NK-92 (cell line): ENCODE measurements at regions not wholly inside any gene's neighbourhood (a gene's known extent, or its start where the extent isn't known, plus 50 kb on each side); places are given as distances from the start of the nearest gene placed in this dataset.

Experiments
- DNase-seq: peaks from one replicate; lab custom pipeline; 2025; ENCODE audit not compliant: unreplicated experiment; lab: John Stamatoyannopoulos, UW

GRCh38 chr6:165830761-165831160, 167.7 kb upstream of the PDE10A start:
- no peak for DNase-seq

DNA sequence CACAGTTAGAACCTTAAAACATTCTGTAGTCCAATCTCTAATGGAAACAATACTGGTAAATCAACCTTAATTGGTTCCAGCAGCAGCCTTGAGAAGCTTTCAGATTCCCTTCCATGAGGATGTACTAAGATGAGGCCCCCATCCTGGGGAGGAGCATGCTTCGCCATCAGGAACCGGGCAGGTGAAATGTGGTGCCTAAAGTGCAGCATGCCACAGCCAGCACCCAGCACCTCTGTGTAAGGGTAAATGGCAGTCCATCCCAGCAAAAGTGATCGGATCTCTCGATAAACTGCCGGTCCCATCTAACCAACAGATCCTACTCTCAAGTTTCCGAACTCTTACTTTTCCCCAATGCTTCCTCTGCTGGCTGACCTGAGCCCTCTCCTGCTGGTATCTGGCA, 166.3 kb upstream of the PDE10A start:
- DNase-seq: no peak

GRCh38 chr6:165827190-165827518, 164.1 kb upstream of the PDE10A start:
- no peak for DNase-seq

DNA sequence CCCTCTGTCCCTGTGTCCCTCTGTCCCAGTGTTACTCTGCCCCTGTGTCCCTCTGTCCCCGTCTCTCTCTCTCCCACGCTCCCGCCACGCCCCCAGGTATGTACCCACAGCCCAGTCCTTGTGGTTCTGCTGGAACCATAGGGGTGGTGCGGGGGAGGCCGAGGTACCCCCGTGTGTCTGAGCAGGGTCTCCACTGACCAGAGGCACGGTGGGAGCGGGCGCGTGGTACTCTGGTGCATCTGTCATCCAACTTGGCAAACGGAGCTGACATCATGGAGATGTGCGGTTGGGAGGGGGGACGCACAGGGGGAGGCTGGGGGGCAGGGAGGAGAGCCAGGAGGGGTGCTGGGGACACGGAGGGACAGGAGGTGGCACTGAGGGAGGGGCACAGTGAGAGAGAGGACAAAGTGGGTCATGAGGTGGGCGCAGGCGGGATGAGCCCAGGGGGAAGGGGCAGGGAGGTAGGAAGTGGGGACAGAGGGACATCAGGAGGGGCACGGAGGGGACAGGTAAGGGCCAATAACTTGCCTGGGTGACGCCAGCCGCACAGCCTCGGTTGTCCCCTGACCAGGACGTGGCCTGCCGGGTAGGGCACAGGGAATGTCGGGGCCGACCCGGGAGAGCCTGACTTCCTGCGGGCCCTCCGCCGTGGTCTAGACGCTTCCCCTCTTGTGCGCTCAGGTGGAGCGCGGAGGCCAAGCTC, 163.6 kb upstream of the PDE10A start:
- DNase-seq: no peak

DNA sequence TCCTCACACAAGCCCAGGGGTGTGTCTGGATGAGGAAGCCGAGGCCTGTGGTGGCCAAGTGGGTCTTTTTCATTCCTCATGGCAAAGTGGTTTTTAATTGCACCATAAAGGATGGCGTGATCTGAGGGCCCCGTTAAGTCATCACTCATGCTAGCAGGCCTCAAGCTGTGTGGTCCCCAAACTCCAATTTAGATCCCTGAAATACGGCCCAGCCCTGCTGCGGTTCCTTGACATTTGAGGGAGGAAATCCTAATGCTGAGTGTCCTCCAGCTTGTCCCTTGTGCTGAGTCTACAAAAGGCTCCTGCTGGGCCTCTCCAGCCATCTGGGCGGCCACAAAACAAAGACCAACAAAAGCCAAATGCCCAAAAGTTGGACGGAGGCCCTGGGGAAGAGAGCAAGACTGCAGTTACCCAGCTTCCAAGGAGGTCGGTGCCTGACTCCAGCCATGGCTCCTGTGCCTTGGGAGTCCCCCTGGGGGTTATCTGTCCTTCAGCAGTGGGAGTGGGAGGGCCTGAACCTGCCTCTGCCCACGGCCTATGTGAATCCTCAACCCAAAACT, 162.3 kb upstream of the PDE10A start:
- DNase-seq: no peak

DNA sequence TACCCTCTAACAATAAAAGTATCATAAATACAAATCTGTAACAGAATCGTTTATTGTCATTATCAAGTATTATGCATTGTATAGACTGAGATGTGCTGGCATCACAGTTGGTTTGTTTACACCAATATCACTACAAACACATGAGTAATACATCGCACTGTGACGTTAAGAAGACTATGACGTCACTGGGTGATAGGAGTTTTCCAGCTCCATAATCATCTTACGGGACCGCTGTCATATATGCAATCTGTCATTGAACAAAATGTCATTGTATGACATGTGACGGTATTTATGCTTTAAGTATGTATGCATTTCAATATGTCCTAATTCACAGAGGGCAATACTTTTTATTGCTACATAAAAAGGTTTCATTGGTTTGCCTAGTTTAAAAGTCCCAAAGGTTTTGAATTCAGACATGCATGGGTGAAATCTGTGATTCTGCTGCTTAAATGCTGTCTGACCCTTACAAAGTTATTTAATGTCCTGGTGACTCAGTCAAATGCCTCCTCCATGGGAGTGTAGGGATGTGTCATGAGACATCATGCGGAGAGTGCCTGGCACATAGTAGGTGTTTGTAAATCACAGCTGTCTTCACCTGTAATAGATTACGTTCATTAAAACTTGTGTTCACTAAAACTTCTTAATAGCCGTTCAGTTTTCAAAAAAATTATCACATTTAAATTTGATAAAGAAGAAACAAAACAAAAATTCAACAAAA, 160.7 kb upstream of the PDE10A start:
- DNase-seq: no peak

GRCh38 chr6:165822501-165822900, 159.5 kb upstream of the PDE10A start:
- DNase-seq: no peak

- DNase-seq: no peak
Measured at GRCh38 chr6:165821754-165822153, 158.7 kb upstream of the PDE10A start.

DNA sequence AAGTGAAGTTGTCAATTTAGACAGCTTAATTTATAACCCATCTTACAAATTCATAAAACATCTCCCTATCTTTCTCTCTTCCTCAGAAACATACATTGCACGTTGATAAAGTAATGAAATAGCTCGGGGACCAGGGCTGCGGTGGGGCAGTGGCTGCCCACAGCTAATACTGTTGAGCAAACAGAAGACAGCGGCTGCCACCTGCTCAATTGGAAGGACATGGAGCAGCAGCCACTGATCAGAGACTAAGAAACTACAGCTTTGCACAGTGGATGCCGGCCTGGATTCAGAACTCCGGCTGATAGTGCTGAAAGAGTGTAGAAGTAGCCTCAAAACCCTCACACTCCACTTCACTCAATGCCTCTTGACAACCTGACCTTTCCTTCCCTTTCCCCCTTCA, 157.9 kb upstream of the PDE10A start:
- DNase-seq: no peak

- no peak for DNase-seq
Measured at GRCh38 chr6:165820407-165820806, 157.4 kb upstream of the PDE10A start.

- no peak for DNase-seq
Measured at GRCh38 chr6:165819394-165819793, 156.4 kb upstream of the PDE10A start.

- DNase-seq: no peak
Measured at GRCh38 chr6:165818200-165818599, 155.2 kb upstream of the PDE10A start.

DNA sequence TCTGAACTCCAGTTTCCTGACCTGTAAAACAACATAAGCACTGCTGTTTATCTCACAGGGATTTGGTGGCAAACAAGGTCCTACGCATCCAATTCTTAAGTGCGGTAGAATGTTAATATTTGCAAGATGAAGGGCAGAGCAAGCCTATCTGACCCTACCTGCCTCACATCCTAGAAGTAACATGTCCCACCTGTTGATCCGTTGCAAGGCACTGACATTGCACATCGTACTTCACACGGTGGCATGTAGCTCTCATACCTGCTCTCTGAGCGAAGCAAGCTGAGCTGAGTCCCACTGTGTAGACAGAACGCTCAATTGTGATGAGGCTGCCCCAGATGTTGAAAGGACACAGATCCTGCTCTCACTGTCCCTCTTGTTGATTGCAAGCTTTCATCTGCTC, 154.7 kb upstream of the PDE10A start:
- DNase-seq: no peak

GRCh38 chr6:165817148-165817547, 154.1 kb upstream of the PDE10A start:
- no peak for DNase-seq

DNA sequence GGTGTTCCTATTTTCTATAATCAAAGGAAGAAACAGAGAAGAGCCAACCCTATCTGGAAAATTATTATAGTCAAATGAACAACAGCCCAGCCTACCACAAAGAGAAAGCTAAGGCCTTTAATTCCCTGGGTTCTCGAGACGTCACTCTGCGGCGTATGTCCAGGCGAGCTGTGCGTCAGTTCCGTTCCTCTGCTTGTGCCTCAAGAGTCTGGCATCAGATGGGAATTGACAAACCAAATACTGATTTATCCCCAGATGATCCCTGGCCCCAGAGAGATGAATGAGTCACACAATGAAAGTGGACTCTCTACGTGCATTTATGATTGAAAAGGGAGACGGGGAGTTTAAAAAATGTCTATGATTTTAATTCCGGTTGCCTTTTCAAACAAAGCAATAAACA, 151.6 kb upstream of the PDE10A start:
- DNase-seq: no peak

DNA sequence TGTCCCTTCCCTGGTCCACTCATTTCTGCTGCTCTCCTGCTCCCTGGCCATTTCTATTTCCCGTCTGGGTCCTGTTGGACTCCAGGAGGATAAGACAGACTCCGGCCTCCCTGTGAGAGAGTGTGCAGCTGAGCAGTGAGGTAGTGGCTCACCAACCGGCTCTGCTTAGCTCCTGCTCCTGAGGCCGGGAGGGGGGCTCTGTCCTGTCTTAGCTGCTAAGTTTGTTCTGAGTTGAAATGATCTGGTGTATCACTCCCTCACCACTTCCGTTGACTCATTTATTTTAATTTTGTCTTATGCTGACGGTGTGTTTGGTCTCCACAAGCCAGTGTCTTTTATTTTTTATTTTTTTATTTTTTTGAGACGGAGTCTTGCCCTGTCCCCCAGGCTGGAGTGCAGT, 148.5 kb upstream of the PDE10A start:
- no peak for DNase-seq

- DNase-seq: no peak
Measured at GRCh38 chr6:165808021-165808420, 145.0 kb upstream of the PDE10A start.

DNA sequence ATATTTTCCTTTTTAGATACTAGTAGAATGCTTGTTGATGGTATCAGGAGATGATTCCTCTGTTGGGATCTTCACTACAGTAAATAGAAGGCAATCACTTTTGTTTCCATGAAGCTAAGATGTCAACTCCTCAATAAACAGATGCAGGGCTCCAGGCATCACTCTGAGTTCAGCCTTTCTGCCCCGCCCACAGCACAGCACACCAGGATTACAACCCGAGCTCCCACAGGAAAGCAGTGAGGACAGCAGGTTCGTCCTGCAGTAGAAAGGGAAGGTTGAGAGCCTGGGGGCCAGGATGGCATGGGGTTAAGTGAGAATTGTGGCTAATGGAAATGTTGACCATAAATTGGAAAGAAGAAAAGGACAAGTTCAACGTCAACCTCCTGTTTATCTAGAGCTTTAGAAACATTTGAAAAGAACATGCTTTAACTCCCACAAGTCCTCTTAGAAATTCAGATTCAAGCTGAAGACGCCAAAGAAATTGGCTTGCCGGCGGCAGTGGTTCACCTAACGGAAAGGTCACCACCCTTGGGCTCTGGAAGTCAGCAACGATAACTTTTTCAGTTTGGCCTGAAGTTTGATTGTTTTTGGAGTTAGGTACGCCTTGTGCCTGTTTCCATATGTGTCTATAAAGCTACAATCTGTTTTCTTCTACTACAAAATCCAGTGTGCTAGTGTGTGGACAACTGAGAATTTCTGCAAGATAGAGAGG, 144.4 kb upstream of the PDE10A start:
- DNase-seq: no peak

- no peak for DNase-seq
Measured at GRCh38 chr6:165806126-165806810, 143.2 kb upstream of the PDE10A start.

DNA sequence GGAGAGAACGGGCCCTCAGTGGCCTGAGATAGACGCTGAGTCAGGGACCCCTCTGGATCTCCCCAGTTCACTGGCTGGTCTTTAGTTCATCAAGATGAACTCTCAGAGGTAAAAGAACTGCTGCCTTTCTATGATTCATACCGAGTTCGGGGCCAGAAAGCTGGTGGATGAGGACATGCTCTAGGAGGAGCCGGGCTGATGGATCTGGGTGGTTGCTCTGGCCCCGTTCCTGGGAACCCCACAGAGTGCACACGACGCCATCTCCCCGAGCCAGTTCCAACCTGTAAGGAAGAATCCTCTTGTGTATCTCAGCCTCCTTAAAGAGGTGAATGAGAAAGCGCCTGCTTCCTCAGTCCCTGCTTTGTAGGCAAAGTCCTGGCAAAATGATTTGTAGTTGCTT, 142.6 kb upstream of the PDE10A start:
- no peak for DNase-seq

- no peak for DNase-seq
Measured at GRCh38 chr6:165805067-165805555, 142.1 kb upstream of the PDE10A start.
